22Rv1 (cell line): ENCODE measurements at regions not wholly inside any gene's neighbourhood (a gene's known extent, or its start where the extent isn't known, plus 50 kb on each side); places are given as distances from the start of the nearest gene placed in this dataset.

Experiments used
- CTCF ChIP-seq: fragments of 450-650 bp; IDR thresholded peaks from 2 replicates; pipeline ENCODE4 v1.5.1; 2017; ENCODE audit warnings: mild to moderate bottlenecking
- ZFX ChIP-seq: fragments of 450-650 bp; IDR thresholded peaks from 2 replicates; pipeline ENCODE4 v1.6.1; 2017; ENCODE audit warnings: antibody characterized with exemption, borderline replicate concordance

- TF ChIP-seq CTCF (no peak), ZFX (no peak)
Observed at GRCh38 chr10:111767661-111768060, 415.9 kb downstream of the GPAM start.
